NCI-H1105 (cell line): ENCODE measurements at regions not wholly inside any gene's neighbourhood (a gene's known extent, or its start where the extent isn't known, plus 50 kb on each side); places are given as distances from the start of the nearest gene placed in this dataset.

Source experiments
- DNase-seq: peaks from one replicate; lab custom pipeline; 2025; lab: John Stamatoyannopoulos, UW

GRCh38 chr4:108365551-108365950, 196.8 kb upstream of the LEF1 start:
- DNase-seq = no peak

GRCh38 chr4:108361886-108362285, 193.2 kb upstream of the LEF1 start:
- no peak for DNase-seq

- DNase-seq = no peak
These were observed 192.7 kb upstream of the LEF1 start for GRCh38 chr4:108361446-108361820.

- DNase-seq = no peak
These were observed 192.2 kb upstream of the LEF1 start for GRCh38 chr4:108360754-108361445.

- DNase-seq = no peak
These were observed 191.4 kb upstream of the LEF1 start for GRCh38 chr4:108359986-108360681.

- no peak for DNase-seq
These were observed 190.6 kb upstream of the LEF1 start for GRCh38 chr4:108359130-108359985.

- no peak for DNase-seq
These were observed 187.3 kb upstream of the LEF1 start for GRCh38 chr4:108355902-108356535.

GRCh38 chr4:108355186-108355901, 186.6 kb upstream of the LEF1 start:
- DNase-seq = no peak

- DNase-seq = no peak
These were observed 184.1 kb upstream of the LEF1 start for GRCh38 chr4:108352664-108353308.

GRCh38 chr4:108351791-108352190, 183.1 kb upstream of the LEF1 start:
- no peak for DNase-seq

GRCh38 chr4:108350332-108350731, 181.6 kb upstream of the LEF1 start:
- DNase-seq = no peak

- DNase-seq = no peak
These were observed 178.1 kb upstream of the LEF1 start for GRCh38 chr4:108346818-108347210.

- no peak for DNase-seq
These were observed 177.4 kb upstream of the LEF1 start for GRCh38 chr4:108345862-108346817.

GRCh38 chr4:108342325-108342970, 173.7 kb upstream of the LEF1 start:
- DNase-seq = no peak

GRCh38 chr4:108337923-108338322, 169.2 kb upstream of the LEF1 start:
- no peak for DNase-seq

GRCh38 chr4:108336076-108336475, 167.3 kb upstream of the LEF1 start:
- DNase-seq = no peak

GRCh38 chr4:108335081-108335480, 166.3 kb upstream of the LEF1 start:
- no peak for DNase-seq

GRCh38 chr4:108334031-108334430, 165.3 kb upstream of the LEF1 start:
- no peak for DNase-seq

- no peak for DNase-seq
These were observed 164.7 kb upstream of the LEF1 start for GRCh38 chr4:108333353-108333942.
